SKM-1 (cell line): ENCODE measurements at regions not wholly inside any gene's neighbourhood (a gene's known extent, or its start where the extent isn't known, plus 50 kb on each side); places are given as distances from the start of the nearest gene placed in this dataset.

Experiments
- DNase-seq: peaks from one replicate; lab custom pipeline; 2025; ENCODE audit not compliant: unreplicated experiment; lab: John Stamatoyannopoulos, UW

DNA sequence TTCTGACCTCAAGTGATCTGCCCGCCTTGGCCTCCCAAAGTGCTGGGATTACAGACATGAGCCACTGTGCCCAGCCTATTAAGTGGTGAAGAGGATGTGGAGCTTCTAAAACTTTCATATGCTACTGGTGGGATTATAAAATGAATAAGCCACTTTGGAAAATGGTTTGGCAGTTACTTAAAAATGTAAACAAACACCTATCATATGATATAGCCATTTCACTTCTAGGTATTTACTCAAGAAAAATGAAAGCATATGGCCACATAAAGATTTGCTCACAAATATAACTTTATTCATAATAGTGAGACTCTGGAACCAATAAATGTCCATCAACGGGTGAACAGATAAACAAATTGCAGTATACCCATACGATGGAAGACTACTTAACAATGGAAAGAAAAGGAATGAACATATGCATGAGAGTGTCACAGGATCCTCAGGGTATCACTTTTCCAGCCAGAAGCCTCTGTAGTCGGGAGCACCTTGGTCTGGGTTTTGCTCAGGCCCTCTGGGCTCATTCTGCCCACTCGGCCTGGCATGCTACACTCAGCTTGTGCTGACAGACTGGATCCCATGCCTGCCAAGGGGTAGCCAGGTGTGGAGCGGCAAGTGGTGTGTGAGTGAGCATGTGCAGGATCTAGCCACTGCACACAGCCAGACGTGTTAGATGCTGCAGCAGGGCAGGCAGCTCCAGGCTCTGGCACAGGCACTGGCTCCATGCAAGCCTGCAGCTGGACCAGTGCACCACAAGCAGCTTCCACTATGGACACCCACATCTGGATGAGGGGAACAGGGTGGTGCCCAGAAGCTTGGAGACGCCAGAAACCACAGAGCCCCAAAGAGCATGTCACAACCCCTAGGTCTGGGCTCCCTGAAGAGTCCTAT is 213.2 kb upstream of the DIO3 start:
- DNase-seq, result no peak

- no peak for DNase-seq
Measured at GRCh38 chr14:101349108-101349507, 212.2 kb upstream of the DIO3 start.

GRCh38 chr14:101350021-101350420 is 211.3 kb upstream of the DIO3 start:
- no peak for DNase-seq

DNA sequence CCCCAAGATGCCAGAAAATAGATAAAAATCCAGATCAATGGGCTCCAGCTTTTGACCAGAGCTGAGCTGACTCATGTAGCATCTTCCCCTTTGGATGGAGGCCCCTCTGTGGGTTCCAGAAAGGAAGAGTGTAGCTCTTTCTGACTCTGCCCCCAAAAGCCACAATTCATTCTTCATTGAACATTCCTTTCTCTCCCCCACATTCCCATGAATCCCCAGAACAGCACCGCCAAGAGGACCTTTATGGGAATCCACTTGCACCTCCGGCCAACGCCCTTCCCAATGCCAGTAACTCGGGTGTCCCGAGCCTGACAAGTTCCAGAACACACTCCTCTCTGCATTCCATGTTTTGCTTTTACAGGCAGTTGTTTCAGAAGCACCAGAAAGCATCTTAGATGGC is 210.6 kb upstream of the DIO3 start:
- no peak for DNase-seq

DNA sequence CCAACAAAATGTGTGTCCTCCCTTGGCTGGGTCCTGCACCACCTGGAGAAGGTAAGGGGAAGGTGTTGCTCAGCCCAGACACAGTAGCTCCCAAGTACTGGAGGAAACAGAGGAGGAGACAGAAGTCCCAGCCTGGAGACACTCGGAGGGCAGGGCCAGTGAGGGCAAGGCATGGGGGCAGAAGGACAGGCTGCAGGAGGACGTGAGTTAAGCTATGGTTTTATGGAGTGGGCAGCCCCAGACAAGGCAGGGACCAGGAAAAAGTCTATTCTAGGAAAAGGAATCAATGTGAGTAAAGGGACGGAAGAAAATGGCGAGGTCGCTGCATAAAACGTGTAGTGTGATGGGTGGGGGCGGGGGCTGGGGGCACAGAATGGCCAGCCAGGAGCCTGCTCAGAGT is 210.1 kb upstream of the DIO3 start:
- no peak for DNase-seq

DNA sequence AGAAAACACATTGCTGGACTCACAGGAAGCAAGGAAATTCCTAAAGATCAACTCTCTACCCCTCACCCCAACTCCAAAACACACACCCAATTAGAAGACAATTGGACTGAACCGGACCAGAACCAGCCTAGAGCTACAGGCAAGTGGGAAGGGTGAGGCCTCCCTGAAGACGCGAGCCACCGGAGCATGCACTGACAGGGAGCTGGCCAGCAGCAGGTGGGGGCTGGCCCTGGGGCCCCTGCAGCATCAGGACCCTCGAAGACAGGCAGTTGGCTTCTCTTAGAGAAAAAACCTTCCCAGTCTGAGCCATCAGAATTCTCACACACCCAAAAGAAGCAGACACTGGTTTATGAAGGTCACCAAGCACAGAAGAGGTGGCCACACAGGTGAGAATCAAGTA is 209.5 kb upstream of the DIO3 start:
- DNase-seq, result no peak

DNA sequence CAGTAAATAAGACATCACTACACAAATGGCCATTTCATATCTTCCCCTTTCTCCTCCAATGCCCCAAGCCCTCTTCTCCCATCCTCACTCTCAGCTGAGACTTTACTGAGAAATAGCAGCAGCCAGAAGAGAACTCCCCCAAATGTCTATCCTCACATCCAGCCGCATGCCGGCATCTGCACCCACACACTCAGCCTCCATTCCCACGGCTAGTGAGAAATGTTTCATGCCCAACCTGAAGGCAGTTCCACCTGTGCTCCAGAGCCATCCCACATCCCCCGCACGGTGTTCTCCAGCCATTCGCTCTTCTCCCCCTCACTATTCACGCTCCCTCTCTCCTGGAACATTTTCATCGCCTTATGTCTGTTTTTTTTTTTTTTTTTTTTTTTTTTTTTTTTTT is 208.7 kb upstream of the DIO3 start:
- no peak for DNase-seq

DNA sequence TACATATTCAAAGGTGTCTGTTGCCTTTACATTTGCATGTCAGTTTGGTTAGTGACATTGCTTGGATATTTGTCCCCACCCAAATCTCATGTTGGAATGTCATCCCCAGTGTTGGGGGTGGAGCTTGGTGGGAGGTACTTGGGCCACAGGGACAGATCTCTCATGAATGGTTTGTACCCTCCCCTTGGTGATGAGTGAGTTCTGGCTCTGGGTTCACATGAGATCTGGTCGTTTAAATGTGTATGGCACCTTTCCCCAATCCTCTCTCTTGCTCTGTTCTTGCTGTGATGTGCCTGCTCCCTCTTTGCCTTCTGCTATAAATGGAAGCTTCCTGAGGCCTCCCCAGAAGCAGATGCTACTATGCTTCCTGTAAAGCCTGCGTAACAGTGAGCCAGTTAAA is 207.9 kb upstream of the DIO3 start:
- DNase-seq, result no peak

DNA sequence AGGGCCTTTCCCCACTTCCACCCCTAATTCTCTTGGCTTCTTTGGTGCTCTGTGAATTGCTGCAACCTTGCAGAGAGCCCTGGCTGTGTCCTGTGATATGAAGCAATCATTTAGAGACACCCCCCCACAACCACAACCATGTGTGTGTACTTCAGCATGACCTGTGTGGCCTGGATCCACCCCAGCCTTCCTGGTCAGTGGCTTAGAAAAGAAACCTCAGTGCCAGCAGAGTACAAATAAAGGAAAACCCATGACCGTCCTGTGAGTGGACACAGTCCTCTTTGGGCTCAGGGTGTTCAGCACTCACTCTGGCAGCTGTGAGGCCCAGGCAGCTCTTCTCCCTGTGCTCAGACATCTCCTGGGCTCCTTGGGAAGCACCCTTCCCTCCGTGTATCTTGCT is 206.6 kb upstream of the DIO3 start:
- DNase-seq, result no peak

- no peak for DNase-seq
Measured at GRCh38 chr14:101355284-101355683, 206.0 kb upstream of the DIO3 start.

DNA sequence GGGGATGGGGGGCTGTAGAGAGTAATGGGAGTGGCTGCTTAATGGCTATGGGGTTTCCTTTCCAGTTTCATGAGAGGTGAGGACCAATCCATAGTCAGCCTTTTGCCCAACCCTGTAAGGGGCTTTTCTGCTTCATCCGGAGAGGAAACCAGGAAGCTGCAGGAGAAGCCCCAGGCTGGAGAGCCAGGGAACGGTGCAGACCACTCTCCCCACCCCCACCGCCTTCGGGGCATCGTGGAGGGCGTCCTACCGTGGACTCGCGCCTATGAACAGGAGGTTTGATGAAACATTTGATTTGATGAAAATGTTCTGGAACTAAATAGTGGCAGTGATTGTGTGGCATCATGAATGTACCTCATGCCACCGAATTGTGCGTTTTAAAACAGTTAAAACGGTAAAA is 204.3 kb upstream of the DIO3 start:
- no peak for DNase-seq

DNA sequence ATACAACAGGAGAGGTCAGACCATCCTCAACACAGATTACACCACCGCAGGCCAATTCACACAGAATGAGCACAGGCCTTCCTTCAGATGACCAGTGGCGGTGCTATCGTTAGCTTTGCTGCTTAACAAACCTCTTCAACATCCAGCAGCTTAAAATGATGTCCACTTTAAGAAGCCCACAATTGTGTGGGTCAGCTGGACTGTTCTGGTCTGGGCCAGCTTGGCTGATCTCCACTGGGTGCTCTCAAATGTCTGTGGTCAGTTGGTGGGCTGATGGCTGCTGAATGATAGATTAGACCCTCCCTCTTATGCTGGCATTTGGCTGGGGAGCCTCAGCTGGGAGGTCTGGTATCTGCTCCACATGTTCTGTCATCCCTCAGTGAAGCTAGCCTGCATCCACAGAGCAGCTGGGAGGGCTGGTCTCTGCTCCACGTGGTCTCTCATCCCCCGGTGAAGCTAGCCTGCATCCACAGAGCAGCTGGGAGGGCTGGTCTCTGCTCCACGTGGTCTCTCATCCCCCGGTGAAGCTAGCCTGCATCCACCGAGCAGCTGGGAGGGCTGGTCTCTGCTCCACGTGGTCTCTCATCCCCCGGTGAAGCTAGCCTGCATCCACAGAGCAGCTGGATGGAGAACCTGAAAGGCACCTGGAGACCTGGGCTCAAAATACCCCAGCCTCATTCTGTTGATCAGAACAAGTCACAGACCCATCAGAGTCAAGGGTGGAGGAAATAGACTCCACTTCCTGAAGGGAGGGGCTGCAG is 203.6 kb upstream of the DIO3 start:
- no peak for DNase-seq

GRCh38 chr14:101358320-101359125 is 202.8 kb upstream of the DIO3 start:
- no peak for DNase-seq

DNA sequence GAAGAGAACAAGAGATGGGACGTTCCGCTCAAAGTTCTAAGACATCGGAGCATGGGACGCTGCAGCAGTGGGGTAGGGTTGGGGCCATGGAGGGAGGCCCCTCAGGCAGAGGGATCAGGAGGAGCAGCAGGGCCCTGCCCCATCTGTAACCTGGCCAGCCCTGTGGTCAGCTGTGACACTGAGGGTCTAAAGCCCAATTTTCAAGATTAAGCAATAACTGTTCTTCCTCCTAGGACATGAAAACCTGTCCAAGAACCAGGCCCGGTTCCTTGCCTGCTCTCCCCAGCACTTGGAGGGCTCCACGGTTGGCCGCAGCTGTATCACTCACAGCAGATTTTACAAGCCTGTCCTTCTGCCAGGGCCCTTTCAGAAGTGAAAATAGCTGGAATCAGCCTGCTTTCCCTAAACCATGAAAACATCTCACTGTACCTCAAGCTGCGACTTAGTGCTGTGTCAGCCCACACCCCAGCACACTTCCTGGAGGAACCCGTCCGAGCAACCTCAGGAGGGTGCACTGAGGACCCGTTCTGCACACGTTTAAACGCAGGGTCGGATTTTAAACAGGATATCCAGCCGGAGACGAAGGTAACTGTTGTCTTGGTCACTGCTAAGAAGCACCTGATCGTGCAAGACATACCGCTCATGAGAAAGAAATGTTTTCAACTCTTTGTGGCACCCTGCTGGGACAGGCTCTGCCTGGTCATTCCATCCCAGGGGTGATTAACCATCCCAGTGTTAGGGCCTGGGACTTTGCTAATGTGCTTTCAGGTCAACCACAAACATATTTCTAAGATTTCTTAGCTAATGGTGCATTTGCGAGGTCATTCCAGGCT is 201.9 kb upstream of the DIO3 start:
- no peak for DNase-seq

- DNase-seq, result no peak
Measured at GRCh38 chr14:101360054-101360911, 201.0 kb upstream of the DIO3 start.

- no peak for DNase-seq
Measured at GRCh38 chr14:101361044-101361443, 200.3 kb upstream of the DIO3 start.

DNA sequence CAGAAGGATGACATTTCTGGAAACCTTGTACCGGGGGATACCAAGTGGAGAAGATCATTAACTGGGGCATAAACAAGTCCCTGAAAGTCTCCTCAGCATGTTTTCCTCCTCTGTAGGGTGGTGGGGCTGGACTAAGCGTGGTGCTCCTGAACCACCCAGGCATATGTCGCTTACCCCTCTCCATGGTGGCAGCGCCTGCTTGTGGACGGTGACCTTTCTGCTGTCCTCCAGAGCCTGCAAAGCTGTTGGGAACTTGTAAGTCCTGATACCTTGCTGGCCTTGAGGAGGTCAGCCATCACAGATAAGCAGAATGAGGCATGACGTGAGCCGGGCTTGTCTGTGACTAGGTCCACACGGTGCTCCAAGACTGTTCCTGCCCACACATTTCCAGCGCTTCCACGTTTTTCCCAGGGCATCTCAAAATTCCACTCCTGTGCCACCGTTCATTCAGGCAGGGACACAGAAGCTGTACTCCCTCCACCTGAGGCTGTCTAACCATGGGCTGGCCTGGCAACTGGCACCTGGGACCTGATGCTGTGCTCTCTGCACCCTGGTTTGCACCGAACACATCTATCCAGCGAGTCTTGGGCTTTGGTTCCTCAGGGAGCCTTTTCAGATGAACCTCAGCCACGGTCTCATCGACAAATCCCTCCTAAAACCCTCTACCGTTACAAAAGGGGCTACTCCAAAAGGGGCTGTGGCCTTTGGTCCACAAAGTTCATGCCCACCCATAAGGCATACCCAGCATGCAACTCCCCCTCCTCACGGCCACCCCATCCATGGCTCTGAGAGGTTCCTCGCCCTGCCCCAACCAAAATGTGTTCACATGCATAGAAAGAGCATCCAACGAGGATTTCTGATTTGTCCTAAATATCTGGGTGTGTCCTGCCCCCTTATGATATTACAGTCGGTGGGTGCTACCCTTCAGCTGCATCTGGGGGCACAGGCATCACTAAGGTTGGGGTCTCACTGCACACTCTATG is 199.6 kb upstream of the DIO3 start:
- DNase-seq, result no peak

DNA sequence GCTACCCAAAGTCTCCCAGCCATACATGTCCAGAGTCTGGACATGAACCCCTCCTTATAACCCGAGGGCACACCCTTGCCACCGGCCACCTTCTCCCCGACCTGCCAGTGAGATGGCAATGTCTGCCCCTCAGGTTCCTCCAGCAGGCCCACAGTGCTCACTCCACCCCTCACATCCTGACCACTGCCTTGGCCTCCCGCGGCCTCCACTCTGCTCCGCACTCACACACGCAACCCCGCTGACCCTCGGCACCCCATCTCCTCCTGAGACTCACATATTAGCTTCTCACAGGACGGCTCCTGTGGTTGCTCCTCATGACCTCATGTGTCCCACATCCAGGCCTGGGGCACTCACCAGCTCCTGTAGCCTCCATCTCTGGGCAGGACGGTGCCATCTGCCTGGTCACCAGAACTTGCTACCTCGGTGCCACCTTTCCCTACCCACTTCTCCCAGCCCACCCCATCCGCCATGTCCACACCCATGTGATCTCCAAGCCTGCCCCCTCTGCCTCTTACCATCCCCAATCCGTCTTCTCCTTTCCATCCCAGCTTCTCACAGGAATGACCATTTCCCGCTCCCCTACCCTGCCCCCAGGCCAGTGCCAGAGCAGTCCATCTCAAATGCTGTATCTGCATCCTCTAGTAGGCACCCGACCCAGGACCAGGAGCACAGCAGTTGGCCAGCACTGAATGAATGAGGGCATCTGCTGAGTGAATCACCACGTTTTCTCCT is 198.6 kb upstream of the DIO3 start:
- no peak for DNase-seq
